T-cell (primary cell): ENCODE measurements at regions not wholly inside any gene's neighbourhood (a gene's known extent, or its start where the extent isn't known, plus 50 kb on each side); places are given as distances from the start of the nearest gene placed in this dataset.

ENCODE experiments used
- ATAC-seq, 4 experiments: fragments of 200-7000 bp in 3 of 4; fragments of 150-1000 bp in 1 of 4; cut with Tn5 transposase; replicated peaks in 1 of 4; 1 replicate in 3 of 4; 2 replicates in 1 of 4; pipeline ENCODE4 v1.10.0; 2021; ENCODE audit warnings: moderate library complexity in 3 of 4, mild to moderate bottlenecking in 2 of 4, moderate number of reproducible peaks in 1 of 4
- CTCF ChIA-PET, 2 donors: fragments of 300-600 bp; sonication (Branson Sonifier 250); formaldehyde crosslinking; loops; one replicate each; lab custom pipeline; 2022; ENCODE audit warnings: antibody characterized with exemption in 2 of 2; lab: Charles Lee
- POLR2A ChIA-PET, 2 donors: fragments of 300-600 bp; sonication (Branson Sonifier 250); formaldehyde crosslinking; loops; one replicate each; lab custom pipeline; 2022; ENCODE audit warnings: antibody characterized with exemption in 2 of 2; lab: Charles Lee
- DNase-seq, 35 experiments: peaks; one replicate each; pipeline versions ENCODE4 v3.0.0 to v3.0.0-alpha.2; 2013 to 2023
- H3K27ac ChIP-seq: one replicate; pipeline ENCODE4 v1.5.1; 2013; ENCODE audit warnings: low read length
- H3K27me3 ChIP-seq, 2 experiments: replicated peaks in 1 of 2; 1 replicate in 1 of 2; 2 replicates in 1 of 2; pipeline versions ENCODE4 v1.6.1 to v1.7.0; 2013; ENCODE audit warnings: low read length in 1 of 2, mixed read lengths in 1 of 2; ENCODE audit not compliant: control insufficient read depth in 2 of 2, insufficient read depth in 2 of 2; ENCODE audit errors: extremely low read depth in 1 of 2
- H3K36me3 ChIP-seq, 2 donors: 1 replicate in 1 of 2; 2 replicates in 1 of 2; pipeline versions ENCODE4 v1.6.1 to v1.7.0; 2013; ENCODE audit warnings: low read length in 1 of 2; ENCODE audit not compliant: control insufficient read depth in 2 of 2, insufficient read depth in 1 of 2; ENCODE audit errors: extremely low read depth in 1 of 2
- H3K4me1 ChIP-seq, 2 experiments: 1 replicate in 1 of 2; 2 replicates in 1 of 2; pipeline versions ENCODE4 v1.6.1 to v1.7.0; 2013; ENCODE audit warnings: low read length in 2 of 2, mixed read lengths in 1 of 2; ENCODE audit not compliant: insufficient read depth in 2 of 2, control insufficient read depth in 1 of 2; ENCODE audit errors: extremely low read depth in 1 of 2
- H3K4me3 ChIP-seq, 2 donors: 1 replicate in 1 of 2; 2 replicates in 1 of 2; pipeline versions ENCODE4 v1.5.1 to v1.7.0; 2013; ENCODE audit warnings: mild to moderate bottlenecking in 2 of 2, low read length in 1 of 2, moderate library complexity in 1 of 2; ENCODE audit not compliant: control insufficient read depth in 1 of 2; ENCODE audit errors: extremely low read depth in 1 of 2
- H3K9me3 ChIP-seq: 2 replicates; pipeline ENCODE4 v1.7.0; 2013
- H3K27ac Mint-ChIP-seq, 2 donors: one replicate each; pipeline ENCODE4 v1.8.0; 2020 to 2021; ENCODE audit warnings: mild to moderate bottlenecking in 2 of 2, mixed read lengths in 2 of 2
- H3K27me3 Mint-ChIP-seq, 2 donors: one replicate each; pipeline ENCODE4 v1.8.0; 2021 to 2022; ENCODE audit warnings: mixed read lengths in 2 of 2
- H3K36me3 Mint-ChIP-seq: one replicate; pipeline ENCODE4 v1.8.0; 2021; ENCODE audit warnings: mixed read lengths
- H3K4me1 Mint-ChIP-seq, 3 donors: one replicate each; pipeline ENCODE4 v1.8.0; 2020 to 2022; ENCODE audit warnings: mixed read lengths in 3 of 3, mild to moderate bottlenecking in 1 of 3
- H3K4me3 Mint-ChIP-seq, 3 donors: one replicate each; pipeline ENCODE4 v1.8.0; 2020 to 2022; ENCODE audit warnings: mild to moderate bottlenecking in 3 of 3, mixed read lengths in 3 of 3, moderate library complexity in 3 of 3
- H3K9me3 Mint-ChIP-seq, 3 donors: one replicate each; pipeline ENCODE4 v1.8.0; 2020 to 2022; ENCODE audit warnings: mixed read lengths in 3 of 3
- WGBS: methylation state at CpG from one replicate; pipeline ENCODE4 v1.1.5; 2013; ENCODE audit warnings: missing lambda C conversion rate; ENCODE audit not compliant: insufficient coverage; 5-methylcytosine and 5-hydroxymethylcytosine counted together

DNA sequence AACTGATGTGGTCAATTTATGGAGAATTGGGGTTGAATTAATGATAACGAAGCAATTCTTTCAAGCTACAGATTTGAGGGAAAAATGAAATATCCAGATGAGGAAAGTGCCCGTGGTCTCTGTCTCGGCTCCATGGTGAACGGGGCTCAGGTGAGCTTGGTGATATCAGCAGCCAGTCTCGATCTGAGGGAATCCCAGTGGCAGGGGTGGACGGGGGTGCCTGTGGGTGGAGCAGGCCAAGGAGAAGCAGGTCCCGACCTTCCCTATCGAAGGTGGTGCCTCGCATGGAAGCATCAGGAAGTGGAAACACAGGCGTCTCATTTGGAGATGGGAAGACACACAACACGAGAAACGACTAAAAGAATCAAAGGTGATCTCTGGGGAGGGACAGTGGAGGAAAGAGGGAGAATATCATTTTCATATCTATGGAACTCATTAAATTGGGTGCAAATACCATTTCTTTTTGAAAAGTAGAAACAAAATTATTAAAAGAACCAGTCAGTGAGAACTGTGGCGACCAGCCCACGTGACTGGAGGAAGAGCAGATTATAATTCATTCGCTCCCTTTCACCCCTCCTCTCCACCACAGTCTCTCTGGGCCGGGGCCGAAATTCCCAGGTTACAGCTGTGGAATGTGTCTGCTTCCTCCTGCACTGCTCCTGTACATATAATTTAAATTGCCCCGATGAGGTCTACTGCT lies 354.3 kb upstream of the SFSWAP start:
- Histone ChIP-seq H3K27me3 (peaks cover 0 to 20% of the 10 kb centered on the region in 2 experiments), H3K4me3 (no peak overlapping the region), H3K27ac (no peak overlapping the region), H3K9me3 (no peaks in the 10 kb centered on the region), H3K36me3 (no peaks in the 10 kb centered on the region), H3K4me1 (no peaks in the 10 kb centered on the region)
- Mint-ChIP-seq H3K9me3 (no peaks in the 10 kb centered on the region), H3K36me3 (no peaks in the 10 kb centered on the region), H3K4me3 (no peak overlapping the region), H3K4me1 (no peaks in the 10 kb centered on the region), H3K27ac (no peak overlapping the region), H3K27me3 (peaks cover 24 to 26% of the 10 kb centered on the region in 2 donors)
- ChIA-PET CTCF (no interaction called here), POLR2A (no interaction called here)
- no peak for ATAC-seq
- 95% methylated on average over 10 of the region's 18 CpGs for WGBS
- DNase-seq = no peak

- no peak for ATAC-seq
- no peak for DNase-seq
- no peak overlapping the region for H3K27ac ChIP-seq
- H3K9me3 ChIP-seq = no peaks in the 10 kb centered on the region
- no peaks in the 10 kb centered on the region for H3K4me1 ChIP-seq
- Mint-ChIP-seq H3K27me3 (peaks cover 23 to 26% of the 10 kb centered on the region in 2 donors), H3K9me3 (no peaks in the 10 kb centered on the region), H3K36me3 (no peaks in the 10 kb centered on the region), H3K27ac (no peak overlapping the region), H3K4me3 (no peak overlapping the region), H3K4me1 (no peaks in the 10 kb centered on the region)
- POLR2A ChIA-PET = no interaction called here
- no peak overlapping the region for H3K4me3 ChIP-seq
- WGBS = 85% methylated on average over 6 of the region's 9 CpGs
- H3K36me3 ChIP-seq = no peaks in the 10 kb centered on the region
- peaks cover 0 to 20% of the 10 kb centered on the region in 2 experiments for H3K27me3 ChIP-seq
- CTCF ChIA-PET = no interaction called here
Measured at GRCh38 chr12:131357185-131357747, 353.6 kb upstream of the SFSWAP start.

DNA sequence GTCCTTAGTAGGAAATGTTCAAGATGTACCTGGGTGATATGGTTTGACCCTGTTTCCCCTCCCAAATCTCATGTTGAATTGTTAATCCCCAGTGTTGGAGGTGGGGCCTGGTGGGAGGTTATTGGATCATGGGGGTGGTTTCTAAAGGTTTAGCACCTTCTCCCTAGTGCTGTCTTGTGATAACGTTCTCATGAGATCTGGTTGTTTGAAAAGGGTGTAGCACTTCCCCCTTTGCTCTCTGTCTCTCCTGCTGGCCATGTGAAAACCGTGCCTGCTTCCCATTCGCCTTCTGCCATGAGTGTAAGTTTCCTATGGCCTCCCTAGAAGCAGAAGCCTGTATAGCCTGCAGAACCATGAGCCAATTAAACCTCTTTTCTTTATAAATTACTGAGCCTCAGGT lies 353.0 kb upstream of the SFSWAP start:
- ATAC-seq = no peak
- ChIA-PET POLR2A (no interaction called here), CTCF (no interaction called here)
- H3K27me3 ChIP-seq = peaks cover 0 to 17% of the 10 kb centered on the region in 2 experiments
- Mint-ChIP-seq H3K4me3 (no peak overlapping the region), H3K4me1 (no peaks in the 10 kb centered on the region), H3K27ac (no peak overlapping the region), H3K9me3 (no peaks in the 10 kb centered on the region), H3K27me3 (peaks cover 23 to 26% of the 10 kb centered on the region in 2 donors), H3K36me3 (no peaks in the 10 kb centered on the region)
- WGBS = no CpG with 5 or more reads among the region's 3 CpGs
- no peaks in the 10 kb centered on the region for H3K36me3 ChIP-seq
- H3K27ac ChIP-seq = no peak overlapping the region
- no peaks in the 10 kb centered on the region for H3K9me3 ChIP-seq
- no peak for DNase-seq
- no peak overlapping the region for H3K4me3 ChIP-seq
- no peaks in the 10 kb centered on the region for H3K4me1 ChIP-seq

DNA sequence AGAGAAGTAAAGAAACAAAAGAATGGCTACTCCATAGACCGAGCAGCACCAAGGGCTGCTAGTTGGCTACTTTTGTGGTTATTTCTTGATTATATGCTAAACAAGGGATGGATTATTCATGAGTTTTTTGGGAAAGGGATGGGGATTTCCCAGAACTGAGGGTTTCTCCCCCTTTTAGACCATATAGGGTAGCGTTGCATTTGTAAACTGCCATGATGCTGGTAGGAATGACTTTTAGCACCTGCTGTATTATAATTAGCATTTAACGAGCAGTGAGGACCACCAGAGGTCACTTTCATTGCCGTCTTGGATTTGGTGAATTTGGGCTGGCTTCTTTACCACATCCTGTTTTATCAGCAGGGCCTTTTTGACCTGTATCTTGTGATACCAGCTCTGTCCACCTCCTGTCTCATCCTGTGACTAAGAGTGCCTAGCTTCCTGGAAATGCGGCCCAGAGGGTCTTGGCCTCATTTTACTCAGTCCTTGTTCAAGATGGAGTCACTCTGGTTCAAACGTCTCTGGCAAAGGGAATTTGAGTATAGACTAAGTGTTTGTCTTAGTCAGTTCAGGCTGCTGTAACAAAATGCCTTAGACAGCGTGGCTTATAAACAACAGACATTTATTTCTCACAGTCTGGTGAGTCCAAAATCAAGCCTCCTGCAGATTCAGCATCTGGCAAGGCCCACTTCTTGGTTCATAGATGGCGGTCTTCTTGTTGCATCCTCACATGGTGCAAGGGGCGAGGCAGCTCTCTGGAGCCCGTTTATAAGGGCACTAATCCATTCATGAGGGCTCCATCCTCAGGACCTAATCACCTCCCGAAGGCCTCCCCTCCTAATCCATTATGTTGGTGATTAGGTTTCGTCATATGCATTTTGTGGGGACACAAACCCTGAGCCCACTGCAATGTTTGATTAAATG lies 348.3 kb upstream of the SFSWAP start:
- Mint-ChIP-seq H3K4me3 (no peak overlapping the region), H3K4me1 (no peaks in the 10 kb centered on the region), H3K27ac (no peak overlapping the region), H3K9me3 (no peaks in the 10 kb centered on the region), H3K36me3 (no peaks in the 10 kb centered on the region), H3K27me3 (peaks cover 2 to 3% of the 10 kb centered on the region in 2 donors)
- 86% methylated on average over 4 of the region's 12 CpGs for WGBS
- H3K4me1 ChIP-seq = no peaks in the 10 kb centered on the region
- ChIA-PET CTCF (no interaction called here), POLR2A (no interaction called here)
- no peaks in the 10 kb centered on the region for H3K9me3 ChIP-seq
- H3K27ac ChIP-seq = no peak overlapping the region
- ATAC-seq (no peak), DNase-seq (no peak)
- no peak overlapping the region for H3K4me3 ChIP-seq
- H3K27me3 ChIP-seq = peaks cover 0 to 21% of the 10 kb centered on the region in 2 experiments
- H3K36me3 ChIP-seq = no peaks in the 10 kb centered on the region

GRCh38 chr12:131363393-131363792 lies 347.5 kb upstream of the SFSWAP start:
- ChIA-PET CTCF (no interaction called here), POLR2A (no interaction called here)
- Mint-ChIP-seq H3K4me1 (no peaks in the 10 kb centered on the region), H3K36me3 (no peaks in the 10 kb centered on the region), H3K4me3 (no peak overlapping the region), H3K27ac (no peak overlapping the region), H3K27me3 (peaks cover 2 to 3% of the 10 kb centered on the region in 2 donors), H3K9me3 (no peaks in the 10 kb centered on the region)
- Histone ChIP-seq H3K36me3 (no peaks in the 10 kb centered on the region), H3K4me1 (no peaks in the 10 kb centered on the region), H3K9me3 (no peaks in the 10 kb centered on the region), H3K27ac (no peak overlapping the region), H3K4me3 (no peak overlapping the region), H3K27me3 (peaks cover 0 to 21% of the 10 kb centered on the region in 2 experiments)
- 85% methylated on average over 4 of the region's 7 CpGs for WGBS
- DNase-seq (peak in 1 of 35 experiments; percentile 9), ATAC-seq (no peak)

GRCh38 chr12:131363841-131364495 lies 346.9 kb upstream of the SFSWAP start:
- POLR2A ChIA-PET = no interaction called here
- CTCF ChIA-PET = no interaction called here
- 64% methylated on average over 11 of the region's 14 CpGs for WGBS

More at GRCh38 chr12:131363841-131364495, 346.9 kb upstream of the SFSWAP start:
- peaks cover 0 to 27% of the 10 kb centered on the region in 2 experiments for H3K27me3 ChIP-seq
- Mint-ChIP-seq H3K36me3 (no peaks in the 10 kb centered on the region), H3K4me1 (no peaks in the 10 kb centered on the region), H3K27ac (no peak overlapping the region), H3K4me3 (no peak overlapping the region), H3K9me3 (no peaks in the 10 kb centered on the region), H3K27me3 (peaks cover 2 to 3% of the 10 kb centered on the region in 2 donors)
- ATAC-seq = no peak
- H3K4me3 ChIP-seq = no peak overlapping the region
- no peak overlapping the region for H3K27ac ChIP-seq
- no peaks in the 10 kb centered on the region for H3K9me3 ChIP-seq
- H3K36me3 ChIP-seq = no peaks in the 10 kb centered on the region
- no peaks in the 10 kb centered on the region for H3K4me1 ChIP-seq
- DNase-seq = no peak
